PC-9 (cell line): ENCODE measurements at regions not wholly inside any gene's neighbourhood (a gene's known extent, or its start where the extent isn't known, plus 50 kb on each side); places are given as distances from the start of the nearest gene placed in this dataset.

ENCODE experiments used
- EZH2 ChIP-seq: fragments of 200-600 bp; sonication (generic); IDR thresholded peaks from 2 replicates; pipeline ENCODE4 v1.8.0; 2017; ENCODE audit warnings: antibody characterized with exemption, low read depth
- TF ChIP-seq, protein P1 (sequence below): fragments of 200-600 bp; sonication (generic); conservative IDR thresholded peaks from 2 replicates; pipeline ENCODE4 v1.6.1; 2017; ENCODE audit warnings: mixed run types, antibody characterized with exemption, mild to moderate bottlenecking, moderate library complexity

DNA sequence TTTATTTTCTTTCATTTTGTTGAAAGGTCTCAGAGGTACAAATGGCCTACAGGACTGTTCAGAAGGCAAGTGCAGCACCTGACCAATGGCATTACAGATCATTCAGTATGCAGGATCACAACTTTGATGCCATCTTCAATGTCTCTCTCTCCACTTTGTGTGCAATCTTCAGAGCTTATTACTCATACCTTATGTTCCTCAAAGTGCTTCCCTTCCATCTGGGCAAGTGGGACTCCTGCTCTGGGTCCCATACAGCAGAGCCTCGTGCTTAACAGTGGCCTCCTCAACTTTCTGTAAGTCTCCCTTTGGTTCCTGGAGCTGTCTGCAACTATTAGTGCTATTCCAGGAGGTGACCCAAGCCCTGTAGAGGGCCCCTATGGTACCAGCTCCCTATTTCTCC, 358.4 kb upstream of the RPS23 start:
- TF ChIP-seq, protein P1, sequence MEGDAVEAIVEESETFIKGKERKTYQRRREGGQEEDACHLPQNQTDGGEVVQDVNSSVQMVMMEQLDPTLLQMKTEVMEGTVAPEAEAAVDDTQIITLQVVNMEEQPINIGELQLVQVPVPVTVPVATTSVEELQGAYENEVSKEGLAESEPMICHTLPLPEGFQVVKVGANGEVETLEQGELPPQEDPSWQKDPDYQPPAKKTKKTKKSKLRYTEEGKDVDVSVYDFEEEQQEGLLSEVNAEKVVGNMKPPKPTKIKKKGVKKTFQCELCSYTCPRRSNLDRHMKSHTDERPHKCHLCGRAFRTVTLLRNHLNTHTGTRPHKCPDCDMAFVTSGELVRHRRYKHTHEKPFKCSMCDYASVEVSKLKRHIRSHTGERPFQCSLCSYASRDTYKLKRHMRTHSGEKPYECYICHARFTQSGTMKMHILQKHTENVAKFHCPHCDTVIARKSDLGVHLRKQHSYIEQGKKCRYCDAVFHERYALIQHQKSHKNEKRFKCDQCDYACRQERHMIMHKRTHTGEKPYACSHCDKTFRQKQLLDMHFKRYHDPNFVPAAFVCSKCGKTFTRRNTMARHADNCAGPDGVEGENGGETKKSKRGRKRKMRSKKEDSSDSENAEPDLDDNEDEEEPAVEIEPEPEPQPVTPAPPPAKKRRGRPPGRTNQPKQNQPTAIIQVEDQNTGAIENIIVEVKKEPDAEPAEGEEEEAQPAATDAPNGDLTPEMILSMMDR, result no peak
- no peak for TF ChIP-seq EZH2
